H9 (cell line): ENCODE measurements at regions not wholly inside any gene's neighbourhood (a gene's known extent, or its start where the extent isn't known, plus 50 kb on each side); places are given as distances from the start of the nearest gene placed in this dataset.

ENCODE experiments used
- DNase-seq: peaks from one replicate; pipeline ENCODE4 v3.0.0-alpha.2; 2017
- H2AFZ ChIP-seq: one replicate; pipeline ENCODE4 v1.6.1; 2013; ENCODE audit warnings: mild to moderate bottlenecking, low read length, control low read depth, moderate library complexity
- H2AK5ac ChIP-seq: 2 replicates; pipeline ENCODE4 v1.6.1; 2013; ENCODE audit warnings: low read length, control low read depth, mixed read lengths; ENCODE audit not compliant: insufficient read length
- H2BK120ac ChIP-seq: one replicate; pipeline ENCODE4 v1.6.1; 2013; ENCODE audit warnings: low read depth, mild to moderate bottlenecking, low read length, control low read depth, inconsistent platforms; ENCODE audit not compliant: poor library complexity, severe bottlenecking
- H2BK12ac ChIP-seq: 2 replicates; pipeline ENCODE4 v1.6.1; 2013; ENCODE audit warnings: low read length, control low read depth, mixed read lengths, low read depth; ENCODE audit not compliant: insufficient read length
- H2BK15ac ChIP-seq: 2 replicates; pipeline ENCODE4 v1.6.1; 2013; ENCODE audit warnings: low read depth, low read length, control low read depth
- H2BK20ac ChIP-seq: one replicate; pipeline ENCODE4 v1.6.1; 2013; ENCODE audit warnings: low read depth, mild to moderate bottlenecking, low read length, control low read depth, inconsistent platforms; ENCODE audit not compliant: poor library complexity, severe bottlenecking
- H2BK5ac ChIP-seq: 2 replicates; pipeline ENCODE4 v1.6.1; 2013; ENCODE audit warnings: low read length, control low read depth, mixed read lengths; ENCODE audit not compliant: insufficient read length
- H3K14ac ChIP-seq: 2 replicates; pipeline ENCODE4 v1.6.1; 2013; ENCODE audit warnings: low read length, control low read depth; ENCODE audit not compliant: insufficient read depth
- H3K18ac ChIP-seq: 2 replicates; pipeline ENCODE4 v1.6.1; 2013; ENCODE audit warnings: low read depth, mild to moderate bottlenecking, mixed read lengths, low read length, control low read depth; ENCODE audit not compliant: insufficient read length
- H3K23ac ChIP-seq: 2 replicates; pipeline ENCODE4 v1.6.1; 2013; ENCODE audit warnings: low read length, control low read depth, mixed read lengths, low read depth; ENCODE audit not compliant: insufficient read length
- H3K23me2 ChIP-seq: 2 replicates; pipeline ENCODE4 v1.6.1; 2013; ENCODE audit warnings: low read depth, mild to moderate bottlenecking, mixed read lengths, low read length, control low read depth; ENCODE audit not compliant: insufficient read length, poor library complexity, severe bottlenecking
- H3K27ac ChIP-seq: 2 replicates; pipeline ENCODE4 v1.5.1; 2013; ENCODE audit warnings: low read length, control low read depth, mixed read lengths, low read depth; ENCODE audit not compliant: insufficient read length
- H3K27me3 ChIP-seq: 2 replicates; pipeline ENCODE4 v1.6.1; 2013; ENCODE audit warnings: low read length, control low read depth, inconsistent platforms; ENCODE audit not compliant: insufficient read depth
- H3K4ac ChIP-seq: 2 replicates; pipeline ENCODE4 v1.6.1; 2013; ENCODE audit warnings: low read depth, mild to moderate bottlenecking, control low read depth, inconsistent platforms, low read length, moderate library complexity
- H3K4me1 ChIP-seq: 2 replicates; pipeline ENCODE4 v1.6.1; 2013; ENCODE audit warnings: low read length, control low read depth, inconsistent platforms; ENCODE audit not compliant: insufficient read depth
- H3K4me2 ChIP-seq: 2 replicates; pipeline ENCODE4 v1.6.1; 2013; ENCODE audit warnings: low read length, control low read depth, mixed read lengths; ENCODE audit not compliant: insufficient read length, insufficient read depth
- H3K56ac ChIP-seq: 2 replicates; pipeline ENCODE4 v1.6.1; 2013; ENCODE audit warnings: low read depth, mild to moderate bottlenecking, mixed read lengths, low read length, control low read depth; ENCODE audit not compliant: insufficient read length
- H3K79me1 ChIP-seq: 2 replicates; pipeline ENCODE4 v1.6.1; 2013; ENCODE audit warnings: low read depth, mild to moderate bottlenecking, moderate library complexity, low read length, control low read depth, inconsistent platforms; ENCODE audit not compliant: insufficient read depth, poor library complexity, severe bottlenecking
- H3K79me2 ChIP-seq: 2 replicates; pipeline ENCODE4 v1.6.1; 2013; ENCODE audit warnings: low read length, control low read depth, inconsistent platforms; ENCODE audit not compliant: insufficient read depth
- H3K9ac ChIP-seq: 2 replicates; pipeline ENCODE4 v1.6.1; 2013; ENCODE audit warnings: low read length, control low read depth, mixed read lengths; ENCODE audit not compliant: insufficient read length; ENCODE audit errors: extremely low read depth
- H3K9me3 ChIP-seq: one replicate; pipeline ENCODE4 v1.6.1; 2013; ENCODE audit warnings: low read depth, low read length, inconsistent platforms; ENCODE audit not compliant: control insufficient read depth
- H3T11ph ChIP-seq: one replicate; pipeline ENCODE4 v1.6.1; 2013; ENCODE audit warnings: mild to moderate bottlenecking, low read length, control low read depth, inconsistent platforms
- H4K20me1 ChIP-seq: one replicate; pipeline ENCODE4 v1.6.1; 2013; ENCODE audit not compliant: control insufficient read depth, insufficient read length, insufficient read depth
- H4K5ac ChIP-seq: 2 replicates; pipeline ENCODE4 v1.6.1; 2013; ENCODE audit warnings: low read depth, mild to moderate bottlenecking, mixed read lengths, low read length, control low read depth; ENCODE audit not compliant: insufficient read length
- H4K8ac ChIP-seq: replicated peaks from 2 replicates; pipeline ENCODE4 v1.6.1; 2013; ENCODE audit warnings: low read length, control low read depth, mixed read lengths, low read depth; ENCODE audit not compliant: insufficient read length
- H4K91ac ChIP-seq: 2 replicates; pipeline ENCODE4 v1.6.1; 2013; ENCODE audit warnings: low read depth, mild to moderate bottlenecking, moderate library complexity, mixed read lengths, low read length, control low read depth; ENCODE audit not compliant: insufficient read length
- H3K27ac Mint-ChIP-seq, 3 experiments: 2 replicates in 2 of 3; 3 replicates in 1 of 3; pipeline ENCODE4 v1.8.0; 2020 to 2021; ENCODE audit warnings: mixed read lengths in 3 of 3, mild to moderate bottlenecking in 1 of 3, moderate library complexity in 1 of 3
- H3K27me3 Mint-ChIP-seq: 2 replicates; pipeline ENCODE4 v1.8.0; 2021; ENCODE audit warnings: low read depth, mild to moderate bottlenecking, moderate library complexity, mixed read lengths
- H3K36me3 Mint-ChIP-seq, 3 experiments: 2 replicates in 2 of 3; 3 replicates in 1 of 3; pipeline ENCODE4 v1.8.0; 2020 to 2021; ENCODE audit warnings: low read depth in 3 of 3, mixed read lengths in 3 of 3; ENCODE audit not compliant: insufficient read depth in 1 of 3
- H3K4me1 Mint-ChIP-seq, 2 experiments: 2 replicates each; pipeline ENCODE4 v1.8.0; 2020; ENCODE audit warnings: mixed read lengths in 2 of 2
- H3K4me3 Mint-ChIP-seq, 2 experiments: 2 replicates in 1 of 2; 3 replicates in 1 of 2; pipeline ENCODE4 v1.8.0; 2020 to 2021; ENCODE audit warnings: mild to moderate bottlenecking in 2 of 2, mixed read lengths in 2 of 2, moderate library complexity in 1 of 2
- H3K9me3 Mint-ChIP-seq, 2 experiments: 2 replicates in 1 of 2; 3 replicates in 1 of 2; pipeline ENCODE4 v1.8.0; 2020; ENCODE audit warnings: mild to moderate bottlenecking in 2 of 2, mixed read lengths in 2 of 2, moderate library complexity in 1 of 2
- CTCF ChIP-seq: fragments of 200-600 bp; sonication (generic); conservative IDR thresholded peaks from 3 replicates; pipeline ENCODE4 v1.8.0; 2021; ENCODE audit warnings: antibody characterized with exemption, mild to moderate bottlenecking
- WGBS: extraction: QIAGEN DNeasy Blood & Tissue Kit; methylation state at CpG from one replicate; pipeline ENCODE4 v1.1.7; 2013; ENCODE audit warnings: missing lambda C conversion rate, low lambda C conversion rate, mixed read lengths; ENCODE audit not compliant: insufficient read length; ENCODE audit errors: extremely low coverage; 5-methylcytosine and 5-hydroxymethylcytosine counted together

- Histone ChIP-seq H2BK120ac (no peak overlapping the region), H2BK20ac (no peak overlapping the region), H3T11ph (no peak overlapping the region), H3K4me2 (no peak overlapping the region), H2AFZ (no peak overlapping the region), H4K91ac (no peak overlapping the region), H3K23ac (no peak overlapping the region), H3K4me1 (no peaks in the 10 kb centered on the region), H3K14ac (no peak overlapping the region), H4K5ac (no peak overlapping the region), H2BK15ac (no peak overlapping the region), H3K56ac (no peak overlapping the region), H3K27me3 (no peaks in the 10 kb centered on the region; the same call in 1 of the 2 replicates), H3K23me2 (no peaks in the 10 kb centered on the region), H2BK12ac (no peak overlapping the region), H4K20me1 (no peaks in the 10 kb centered on the region), H3K27ac (no peak overlapping the region), H2AK5ac (no peak overlapping the region), H3K79me1 (no peaks in the 10 kb centered on the region), H3K9me3 (no peaks in the 10 kb centered on the region), H4K8ac (no peak overlapping the region), H2BK5ac (no peak overlapping the region), H3K79me2 (no peaks in the 10 kb centered on the region), H3K4ac (no peak overlapping the region), H3K9ac (no peak overlapping the region), H3K18ac (no peak overlapping the region)
- WGBS: no CpG with 5 or more reads among the region's 2 CpGs
- Mint-ChIP-seq H3K27me3 (no peaks in the 10 kb centered on the region), H3K4me1 (peaks cover 9 to 10% of the 10 kb centered on the region in 2 experiments), H3K27ac (peak overlapping the region in 2 of 3 experiments; percentile 7 to 78; a peak in 3 of 7 replicates), H3K4me3 (no peak overlapping the region), H3K9me3 (no peaks in the 10 kb centered on the region), H3K36me3 (no peaks in the 10 kb centered on the region; a peak in 1 of 7 replicates)
- DNase-seq: no peak
- TF ChIP-seq CTCF: no peak
These were observed 287.0 kb upstream of the ARRDC3 start for GRCh38 chr5:91670122-91670521.
